ENCODE measurements at regions not wholly inside any gene's neighbourhood (a gene's known extent, or its start where the extent isn't known, plus 50 kb on each side); places are given as distances from the start of the nearest gene placed in this dataset.
"Not testable (repeated sequence)": the region's sequence is repeated elsewhere in the genome, so short reads cannot be mapped to it uniquely, and the experiment has no call there.

DNA sequence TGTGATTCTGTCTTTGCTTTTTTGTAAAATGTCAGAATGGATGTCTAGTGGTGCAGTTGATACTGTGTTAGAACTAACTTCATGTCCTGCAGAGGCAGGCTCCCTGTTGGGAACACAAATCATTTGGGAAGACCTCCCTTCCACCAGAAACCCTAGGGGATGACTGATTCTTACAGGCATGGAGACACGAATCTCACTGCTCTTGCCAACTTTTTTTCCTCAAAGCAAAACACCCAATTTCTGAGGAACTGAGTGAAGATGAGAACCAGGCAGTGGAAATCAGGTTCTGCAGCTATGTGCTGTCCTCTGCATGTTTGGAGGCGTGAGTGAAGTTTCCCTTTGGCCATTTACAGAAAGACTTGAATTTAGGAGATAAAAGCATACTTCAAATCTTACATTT is 87.5 kb upstream of the CSNK1A1L start:
- H3K27ac ChIP-seq (ENCODE audit: low read depth in 1 of 2, low read length in 2 of 2): no peak overlapping the region
- H3K4me3 ChIP-seq (ENCODE audit: low read length in 2 of 2): no peak overlapping the region
- H3K36me3 ChIP-seq (ENCODE audit: control insufficient read depth in 1 of 2, insufficient read depth in 2 of 2, low read length in 1 of 2): no peaks in the 10 kb centered on the region
- DNase-seq: no peak
- no peaks in the 10 kb centered on the region for H3K9me3 ChIP-seq (ENCODE audit: control insufficient read depth, low read length)
- no peak for ATAC-seq (ENCODE audit: low FRiP score)
- 22 to 24% methylated on average over 2 of the region's 2 CpGs for WGBS, 2 donors
- H3K4me1 ChIP-seq (ENCODE audit: control insufficient read depth in 1 of 2, insufficient read depth in 2 of 2, low read length in 2 of 2): no peaks in the 10 kb centered on the region
- intact Hi-C loops (cut with DNase I): no loop called here
- H3K27me3 ChIP-seq (ENCODE audit: control insufficient read depth in 1 of 2, insufficient read depth in 2 of 2, low read length in 1 of 2): no peaks in the 10 kb centered on the region

DNA sequence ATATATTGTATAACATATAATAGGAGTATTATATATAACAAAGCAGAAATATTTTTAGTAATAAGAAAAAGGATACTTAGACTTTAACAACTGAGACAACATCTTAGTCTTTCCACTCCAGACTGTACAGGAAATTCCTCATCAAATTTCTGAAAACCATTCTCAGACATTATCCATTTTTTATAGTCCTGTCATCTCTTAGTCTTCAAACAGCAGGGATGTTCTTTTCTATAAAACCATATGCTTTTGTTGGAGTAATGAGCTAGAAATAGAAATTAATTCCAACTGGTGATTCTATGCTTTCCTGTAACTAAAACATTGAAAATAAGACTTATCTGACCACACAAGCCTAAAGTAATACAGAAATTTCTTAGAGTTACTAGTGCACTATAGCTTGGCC is 82.2 kb upstream of the CSNK1A1L start:
- no peaks in the 10 kb centered on the region for H3K4me1 ChIP-seq (ENCODE audit: control insufficient read depth in 1 of 2, insufficient read depth in 2 of 2, low read length in 2 of 2)
- peaks cover 0 to 1% of the 10 kb centered on the region in 2 donors for H3K27me3 ChIP-seq (ENCODE audit: control insufficient read depth in 1 of 2, insufficient read depth in 2 of 2, low read length in 1 of 2)
- ATAC-seq (ENCODE audit: low FRiP score): no peak
- H3K9me3 ChIP-seq (ENCODE audit: control insufficient read depth, low read length): no peaks in the 10 kb centered on the region
- no peak for DNase-seq
- no peak overlapping the region for H3K27ac ChIP-seq (ENCODE audit: low read depth in 1 of 2, low read length in 2 of 2)
- H3K4me3 ChIP-seq (ENCODE audit: low read length in 2 of 2): no peak overlapping the region
- no peaks in the 10 kb centered on the region for H3K36me3 ChIP-seq (ENCODE audit: control insufficient read depth in 1 of 2, insufficient read depth in 2 of 2, low read length in 1 of 2)
- intact Hi-C loops (cut with DNase I): no loop called here

- intact Hi-C loops (cut with DNase I): no loop called here
- ATAC-seq (ENCODE audit: low FRiP score) (no peak), DNase-seq (no peak)
- Histone ChIP-seq H3K27ac (ENCODE audit: low read depth in 1 of 2, low read length in 2 of 2) (no peak overlapping the region), H3K4me3 (ENCODE audit: low read length in 2 of 2) (no peak overlapping the region), H3K27me3 (ENCODE audit: control insufficient read depth in 1 of 2, insufficient read depth in 2 of 2, low read length in 1 of 2) (peaks cover 0 to 1% of the 10 kb centered on the region in 2 donors), H3K9me3 (ENCODE audit: control insufficient read depth, low read length) (no peaks in the 10 kb centered on the region), H3K36me3 (ENCODE audit: control insufficient read depth in 1 of 2, insufficient read depth in 2 of 2, low read length in 1 of 2) (no peaks in the 10 kb centered on the region), H3K4me1 (ENCODE audit: control insufficient read depth in 1 of 2, insufficient read depth in 2 of 2, low read length in 2 of 2) (no peaks in the 10 kb centered on the region)
- 90 to 92% methylated on average over 2 of the region's 2 CpGs for WGBS, 2 donors
Measured at GRCh38 chr13:37187105-37187504, 81.6 kb upstream of the CSNK1A1L start.

DNA sequence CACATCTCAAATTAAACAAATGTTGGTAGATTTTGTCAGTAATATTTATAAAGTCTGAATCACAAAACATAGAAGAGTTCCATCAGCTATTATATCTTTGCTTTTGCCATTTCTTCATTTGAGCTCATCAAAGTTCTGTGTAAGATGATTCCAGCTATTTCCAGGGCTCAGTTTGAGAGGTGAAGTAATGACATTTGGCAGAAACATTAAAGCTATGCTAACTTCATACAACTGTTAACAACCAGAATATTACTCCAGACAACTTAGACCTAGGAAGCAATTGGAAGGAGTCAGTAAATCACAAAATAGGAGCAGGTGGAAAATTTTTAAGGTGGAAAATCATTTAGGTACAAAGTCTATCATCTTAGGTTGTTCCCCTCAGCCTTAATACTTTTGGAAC is 76.2 kb upstream of the CSNK1A1L start:
- DNase-seq (no peak), ATAC-seq (ENCODE audit: low FRiP score) (no peak)
- no peaks in the 10 kb centered on the region for H3K4me1 ChIP-seq (ENCODE audit: control insufficient read depth in 1 of 2, insufficient read depth in 2 of 2, low read length in 2 of 2)
- intact Hi-C loops (cut with DNase I): no loop called here
- no peak overlapping the region for H3K27ac ChIP-seq (ENCODE audit: low read depth in 1 of 2, low read length in 2 of 2)
- no peaks in the 10 kb centered on the region for H3K9me3 ChIP-seq (ENCODE audit: control insufficient read depth, low read length)
- H3K36me3 ChIP-seq (ENCODE audit: control insufficient read depth in 1 of 2, insufficient read depth in 2 of 2, low read length in 1 of 2): no peaks in the 10 kb centered on the region
- H3K27me3 ChIP-seq (ENCODE audit: control insufficient read depth in 1 of 2, insufficient read depth in 2 of 2, low read length in 1 of 2): no peaks in the 10 kb centered on the region
- H3K4me3 ChIP-seq (ENCODE audit: low read length in 2 of 2): no peak overlapping the region

GRCh38 chr13:37179645-37180044 is 74.2 kb upstream of the CSNK1A1L start:
- H3K4me3 ChIP-seq (ENCODE audit: low read length in 2 of 2): no peak overlapping the region
- intact Hi-C loops (cut with DNase I): no loop called here
- H3K4me1 ChIP-seq (ENCODE audit: control insufficient read depth in 1 of 2, insufficient read depth in 2 of 2, low read length in 2 of 2): no peaks in the 10 kb centered on the region
- H3K9me3 ChIP-seq (ENCODE audit: control insufficient read depth, low read length): no peaks in the 10 kb centered on the region
- H3K27ac ChIP-seq (ENCODE audit: low read depth in 1 of 2, low read length in 2 of 2): no peak overlapping the region
- 63 to 85% methylated on average over 4 of the region's 4 CpGs for WGBS, 2 donors
- H3K27me3 ChIP-seq (ENCODE audit: control insufficient read depth in 1 of 2, insufficient read depth in 2 of 2, low read length in 1 of 2): no peaks in the 10 kb centered on the region
- no peak for ATAC-seq (ENCODE audit: low FRiP score)
- no peak for DNase-seq
- H3K36me3 ChIP-seq (ENCODE audit: control insufficient read depth in 1 of 2, insufficient read depth in 2 of 2, low read length in 1 of 2): no peaks in the 10 kb centered on the region

DNA sequence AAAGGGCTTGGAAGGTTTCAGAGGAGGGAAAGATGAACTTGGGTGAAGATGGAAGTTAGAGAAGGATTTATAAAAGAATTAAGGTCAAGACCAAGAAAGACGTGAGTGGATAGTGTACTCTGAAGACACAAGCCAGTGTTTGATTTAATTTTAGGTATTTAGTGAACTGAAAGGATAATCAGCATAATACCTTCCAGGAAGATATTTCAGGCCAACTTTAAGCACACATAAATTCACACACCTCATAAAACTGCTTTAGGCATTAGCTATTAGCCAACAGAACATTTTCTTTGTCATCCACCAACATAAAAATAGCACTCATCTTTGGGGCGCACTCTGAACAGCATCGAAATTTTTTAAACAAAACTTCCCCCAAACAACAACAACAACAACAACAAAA is 71.7 kb upstream of the CSNK1A1L start:
- no peak overlapping the region for H3K27ac ChIP-seq (ENCODE audit: low read depth in 1 of 2, low read length in 2 of 2)
- DNase-seq (no peak), ATAC-seq (ENCODE audit: low FRiP score) (no peak)
- no peaks in the 10 kb centered on the region for H3K36me3 ChIP-seq (ENCODE audit: control insufficient read depth in 1 of 2, insufficient read depth in 2 of 2, low read length in 1 of 2)
- no peak overlapping the region for H3K4me3 ChIP-seq (ENCODE audit: low read length in 2 of 2)
- intact Hi-C loops (cut with DNase I): no loop called here
- H3K27me3 ChIP-seq (ENCODE audit: control insufficient read depth in 1 of 2, insufficient read depth in 2 of 2, low read length in 1 of 2): no peaks in the 10 kb centered on the region
- no peaks in the 10 kb centered on the region for H3K4me1 ChIP-seq (ENCODE audit: control insufficient read depth in 1 of 2, insufficient read depth in 2 of 2, low read length in 2 of 2)
- no peaks in the 10 kb centered on the region for H3K9me3 ChIP-seq (ENCODE audit: control insufficient read depth, low read length)
- WGBS, 2 donors: 92 to 94% methylated on average over 3 of the region's 3 CpGs

GRCh38 chr13:37175996-37176395 is 70.5 kb upstream of the CSNK1A1L start:
- 52 to 55% methylated on average over 2 of the region's 2 CpGs for WGBS, 2 donors

GRCh38 chr13:37173214-37173613 is 67.8 kb upstream of the CSNK1A1L start:
- intact Hi-C loops (cut with DNase I): no loop called here
- 59 to 68% methylated on average over 3 of the region's 3 CpGs for WGBS, 2 donors
- H3K4me3 ChIP-seq (ENCODE audit: low read length in 2 of 2): no peak overlapping the region
- H3K9me3 ChIP-seq (ENCODE audit: control insufficient read depth, low read length): no peaks in the 10 kb centered on the region
- ATAC-seq (ENCODE audit: low FRiP score): no peak
- H3K36me3 ChIP-seq (ENCODE audit: control insufficient read depth in 1 of 2, insufficient read depth in 2 of 2, low read length in 1 of 2): no peaks in the 10 kb centered on the region
- no peaks in the 10 kb centered on the region for H3K27me3 ChIP-seq (ENCODE audit: control insufficient read depth in 1 of 2, insufficient read depth in 2 of 2, low read length in 1 of 2)
- H3K4me1 ChIP-seq (ENCODE audit: control insufficient read depth in 1 of 2, insufficient read depth in 2 of 2, low read length in 2 of 2): no peaks in the 10 kb centered on the region
- no peak overlapping the region for H3K27ac ChIP-seq (ENCODE audit: low read depth in 1 of 2, low read length in 2 of 2)
- no peak for DNase-seq

More at GRCh38 chr13:37175996-37176395, 70.5 kb upstream of the CSNK1A1L start:
- Histone ChIP-seq H3K27me3 (ENCODE audit: control insufficient read depth in 1 of 2, insufficient read depth in 2 of 2, low read length in 1 of 2) (no peaks in the 10 kb centered on the region), H3K36me3 (ENCODE audit: control insufficient read depth in 1 of 2, insufficient read depth in 2 of 2, low read length in 1 of 2) (no peaks in the 10 kb centered on the region), H3K9me3 (ENCODE audit: control insufficient read depth, low read length) (no peaks in the 10 kb centered on the region), H3K4me1 (ENCODE audit: control insufficient read depth in 1 of 2, insufficient read depth in 2 of 2, low read length in 2 of 2) (no peaks in the 10 kb centered on the region), H3K4me3 (ENCODE audit: low read length in 2 of 2) (no peak overlapping the region), H3K27ac (ENCODE audit: low read depth in 1 of 2, low read length in 2 of 2) (no peak overlapping the region)
- DNase-seq (no peak), ATAC-seq (ENCODE audit: low FRiP score) (peak; percentile 54)
- intact Hi-C loops (cut with DNase I): no loop called here

DNA sequence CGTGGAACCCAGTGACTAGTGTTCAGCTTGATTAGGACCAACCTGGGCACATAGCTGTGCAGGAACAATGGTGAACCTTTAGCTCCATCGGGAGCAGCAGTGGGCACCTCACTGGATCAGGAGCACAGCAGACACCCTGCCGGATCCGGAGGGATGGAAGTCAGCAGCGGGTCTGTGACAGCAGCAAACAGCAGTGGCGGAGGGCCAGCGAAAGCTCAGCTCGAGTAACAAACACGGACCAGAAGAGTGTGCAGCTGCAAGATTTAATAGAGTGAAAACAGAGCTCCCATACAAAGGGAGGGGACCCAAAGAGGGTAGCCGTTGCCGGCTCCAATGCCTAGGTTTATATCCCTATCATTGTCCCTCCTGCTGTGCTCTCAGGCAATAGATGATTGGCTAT is 66.8 kb upstream of the CSNK1A1L start:
- intact Hi-C loops (cut with DNase I); H3K27me3 ChIP-seq (ENCODE audit: control insufficient read depth in 1 of 2, insufficient read depth in 2 of 2, low read length in 1 of 2); H3K4me1 ChIP-seq (ENCODE audit: control insufficient read depth in 1 of 2, insufficient read depth in 2 of 2, low read length in 2 of 2); H3K36me3 ChIP-seq (ENCODE audit: control insufficient read depth in 1 of 2, insufficient read depth in 2 of 2, low read length in 1 of 2); H3K9me3 ChIP-seq (ENCODE audit: control insufficient read depth, low read length); H3K4me3 ChIP-seq (ENCODE audit: low read length in 2 of 2); H3K27ac ChIP-seq (ENCODE audit: low read depth in 1 of 2, low read length in 2 of 2); DNase-seq; ATAC-seq (ENCODE audit: low FRiP score): not testable (repeated sequence)
- 88 to 89% methylated on average over 11 of the region's 11 CpGs for whole genome bisulfite sequencing, 2 donors

Data from aorta (tissue), 5 donors.